Endothelial cell of umbilical vein (primary cell): ENCODE measurements at regions not wholly inside any gene's neighbourhood (a gene's known extent, or its start where the extent isn't known, plus 50 kb on each side); places are given as distances from the start of the nearest gene placed in this dataset.

Experiments used
- BruUV-seq: library from RNA; stranded (reverse); fragments of 400-500 nt; replicated peaks from 2 replicates; lab custom pipeline; 2021; lab: Mats Ljungman, UMichigan
- CTCF ChIA-PET: fragments of 300-600, 350-600 bp; sonication (Branson Sonifier 250); formaldehyde crosslinking; loops from one replicate; lab custom pipeline; 2021; ENCODE audit warnings: antibody characterized with exemption, inconsistent platforms; lab: Charles Lee
- POLR2A ChIA-PET: fragments of 300-600, 350-600 bp; sonication (Branson Sonifier 250); formaldehyde crosslinking; loops from one replicate; lab custom pipeline; 2021; ENCODE audit warnings: antibody characterized with exemption, inconsistent platforms; lab: Charles Lee
- DNase-seq: peaks from one replicate; pipeline ENCODE4 v3.0.0-alpha.2; 2011; ENCODE audit warnings: low read depth, low spot score
- FAIRE-seq: peaks from 2 replicates; lab custom pipeline; 2011; peaks lifted over from hg19 to GRCh38; lab: Jason Lieb, UNC
- H2AFZ ChIP-seq: 2 replicates; pipeline ENCODE4 v1.6.0; 2012; ENCODE audit warnings: low read depth, low read length, control low read depth, inconsistent platforms
- H3K27ac ChIP-seq: 2 replicates; pipeline ENCODE4 v1.5.1; 2011; ENCODE audit warnings: low read depth, mild to moderate bottlenecking, control low read depth, low read length, moderate library complexity; ENCODE audit not compliant: insufficient read depth
- H3K27me3 ChIP-seq, 2 experiments: 2 replicates each; pipeline versions ENCODE4 v1.6.0 to v1.6.1; 2011; ENCODE audit warnings: low read length in 2 of 2, mixed read lengths in 1 of 2; ENCODE audit not compliant: control insufficient read depth in 2 of 2, insufficient read depth in 2 of 2
- H3K36me3 ChIP-seq, 2 experiments: 2 replicates in 1 of 2; 3 replicates in 1 of 2; pipeline ENCODE4 v1.5.1; 2011; ENCODE audit warnings: low read length in 2 of 2, mild to moderate bottlenecking in 1 of 2, moderate library complexity in 1 of 2; ENCODE audit not compliant: control insufficient read depth in 2 of 2, insufficient read depth in 2 of 2; ENCODE audit errors: extremely low read depth in 1 of 2
- H3K4me1 ChIP-seq: 3 replicates; pipeline ENCODE4 v1.5.1; 2011; ENCODE audit warnings: mild to moderate bottlenecking, low read length; ENCODE audit not compliant: control insufficient read depth, insufficient read depth; ENCODE audit errors: extremely low read depth
- H3K4me2 ChIP-seq: 2 replicates; pipeline ENCODE4 v1.6.1; 2011; ENCODE audit warnings: low read length, control low read depth, mixed read lengths; ENCODE audit not compliant: insufficient read depth
- H3K4me3 ChIP-seq, 3 experiments: fragments of 200-600 bp in 1 of 3; sonication (generic), shearing (Covaris generic) in 1 of 3; replicated peaks in 1 of 3; 2 replicates each; pipeline ENCODE4 v1.5.1; 2011 to 2016; ENCODE audit warnings: control low read depth in 3 of 3, low read length in 3 of 3, mild to moderate bottlenecking in 2 of 3, inconsistent platforms in 1 of 3, low read depth in 1 of 3, moderate library complexity in 1 of 3; ENCODE audit not compliant: insufficient read depth in 1 of 3
- H3K79me2 ChIP-seq: 2 replicates; pipeline ENCODE4 v1.6.0; 2012; ENCODE audit warnings: low read length, inconsistent platforms; ENCODE audit not compliant: control insufficient read depth, insufficient read depth
- H3K9ac ChIP-seq: replicated peaks from 2 replicates; pipeline ENCODE3; 2011; ENCODE audit warnings: low read length, control low read depth; ENCODE audit not compliant: insufficient read depth; ENCODE audit errors: extremely low read depth
- H3K9me1 ChIP-seq: replicated peaks from 3 replicates; pipeline ENCODE4 v1.6.0; 2011; ENCODE audit warnings: mild to moderate bottlenecking, low read length; ENCODE audit not compliant: control insufficient read depth, insufficient read depth; ENCODE audit errors: extremely low read depth
- H3K9me3 ChIP-seq: replicated peaks from 2 replicates; pipeline ENCODE4 v1.5.1; 2012; ENCODE audit warnings: low read length, inconsistent platforms; ENCODE audit not compliant: control insufficient read depth, insufficient read depth
- H4K20me1 ChIP-seq: replicated peaks from 2 replicates; pipeline ENCODE3; 2011; ENCODE audit warnings: mild to moderate bottlenecking, low read length; ENCODE audit not compliant: control insufficient read depth, insufficient read depth; ENCODE audit errors: extremely low read depth
- EZH2 ChIP-seq: IDR thresholded peaks from 2 replicates; pipeline ENCODE4 v1.6.1; 2012; ENCODE audit warnings: borderline replicate concordance, low read depth, mild to moderate bottlenecking, moderate library complexity, low read length, inconsistent platforms; ENCODE audit not compliant: severe bottlenecking
- FOS ChIP-seq: IDR thresholded peaks from 2 replicates; pipeline ENCODE4 v1.6.1; 2011; ENCODE audit warnings: mild to moderate bottlenecking, low read length, moderate library complexity, borderline replicate concordance; ENCODE audit not compliant: insufficient read depth
- GATA2 ChIP-seq: IDR thresholded peaks from 2 replicates; pipeline ENCODE4 v1.7.0; 2011; ENCODE audit warnings: low read depth, mild to moderate bottlenecking, moderate library complexity, mixed read lengths, low read length; ENCODE audit not compliant: insufficient read length, insufficient read depth
- JUN ChIP-seq: IDR thresholded peaks from 2 replicates; pipeline ENCODE4 v1.6.1; 2011; ENCODE audit warnings: borderline replicate concordance, low read depth; ENCODE audit not compliant: insufficient read length, insufficient read depth
- MYC ChIP-seq: IDR thresholded peaks from one replicate; pipeline ENCODE4 v1.6.1; 2011; ENCODE audit warnings: mild to moderate bottlenecking, low read depth, low read length
- POLR2A ChIP-seq: IDR thresholded peaks from 2 replicates; pipeline ENCODE4 v1.6.1; 2012; ENCODE audit warnings: low read depth, mild to moderate bottlenecking, control low read depth, low read length
- POLR2AphosphoS5 ChIP-seq: IDR thresholded peaks from 2 replicates; pipeline ENCODE4 v1.6.1; 2012; ENCODE audit warnings: low read depth, mild to moderate bottlenecking, control low read depth, low read length, moderate library complexity; ENCODE audit not compliant: insufficient read depth
- dilution Hi-C: fragments of 300-500 bp; cut with MboI; formaldehyde crosslinking; loops from one replicate; pipeline ENCODE4 v1.15.0; 2019; ENCODE audit warnings: low sequenced_read_pairs; ENCODE audit not compliant: extremely low pct_ligation_motif_present
- intact Hi-C: fragments of 100-400 bp; cut with micrococcal nuclease; formaldehyde crosslinking; loops from one replicate; pipeline ENCODE4 v1.10.0; 2022
- TF ChIP-seq, protein P1 (sequence below), 2 donors: IDR thresholded peaks; 1 replicate in 1 of 2; 2 replicates in 1 of 2; pipeline ENCODE4 v1.5.1; 2011; ENCODE audit warnings: low read length in 2 of 2, mild to moderate bottlenecking in 2 of 2, moderate library complexity in 2 of 2, control low read depth in 1 of 2, inconsistent platforms in 1 of 2, low read depth in 1 of 2; ENCODE audit not compliant: insufficient read depth in 1 of 2; ENCODE audit errors: extremely low read depth in 1 of 2
- TF ChIP-seq, protein P2 (sequence below): IDR thresholded peaks from 2 replicates; pipeline ENCODE4 v1.6.1; 2011; ENCODE audit not compliant: insufficient read depth, insufficient read length

DNA sequence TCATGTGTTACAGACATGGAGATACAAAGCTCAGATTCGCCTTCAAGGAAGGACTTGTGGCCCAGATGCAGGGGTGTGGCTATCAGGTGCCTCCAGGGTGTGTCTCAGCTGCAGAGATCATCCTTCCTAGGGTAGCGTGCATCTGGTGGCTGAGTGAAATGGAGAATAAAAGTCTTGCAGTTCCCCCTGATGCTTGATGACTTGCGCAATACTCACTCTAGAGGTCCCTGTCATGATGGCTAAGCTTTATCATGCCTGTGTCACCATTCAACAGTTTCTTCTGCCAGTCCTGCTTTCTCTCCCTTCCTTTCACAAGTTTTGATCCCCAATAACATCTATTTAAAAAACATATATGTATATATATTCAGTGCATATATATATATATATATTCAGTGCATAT is 228.1 kb downstream of the PAX1 start:
- H3K4me1 ChIP-seq, result no peaks in the 10 kb centered on the region
- H3K27me3 ChIP-seq, result no peaks in the 10 kb centered on the region
- no peaks in the 10 kb centered on the region for H3K9me1 ChIP-seq
- no peak overlapping the region for H3K4me2 ChIP-seq
- no peak overlapping the region for H2AFZ ChIP-seq
- DNase-seq (no peak), FAIRE-seq (no peak)
- intact Hi-C loops (no loop called here), dilution Hi-C loops (no loop called here)
- no peak overlapping the region for H3K9ac ChIP-seq
- ChIA-PET CTCF (no interaction called here), POLR2A (no interaction called here)
- H3K79me2 ChIP-seq, result no peaks in the 10 kb centered on the region
- no peaks in the 10 kb centered on the region for H3K36me3 ChIP-seq
- no peaks in the 10 kb centered on the region for H4K20me1 ChIP-seq
- no peak overlapping the region for H3K4me3 ChIP-seq
- TF ChIP-seq MYC (no peak), EZH2 (no peak), JUN (no peak), FOS (no peak), POLR2A (no peak), POLR2AphosphoS5 (no peak), GATA2 (no peak)
- TF ChIP-seq, protein P1, sequence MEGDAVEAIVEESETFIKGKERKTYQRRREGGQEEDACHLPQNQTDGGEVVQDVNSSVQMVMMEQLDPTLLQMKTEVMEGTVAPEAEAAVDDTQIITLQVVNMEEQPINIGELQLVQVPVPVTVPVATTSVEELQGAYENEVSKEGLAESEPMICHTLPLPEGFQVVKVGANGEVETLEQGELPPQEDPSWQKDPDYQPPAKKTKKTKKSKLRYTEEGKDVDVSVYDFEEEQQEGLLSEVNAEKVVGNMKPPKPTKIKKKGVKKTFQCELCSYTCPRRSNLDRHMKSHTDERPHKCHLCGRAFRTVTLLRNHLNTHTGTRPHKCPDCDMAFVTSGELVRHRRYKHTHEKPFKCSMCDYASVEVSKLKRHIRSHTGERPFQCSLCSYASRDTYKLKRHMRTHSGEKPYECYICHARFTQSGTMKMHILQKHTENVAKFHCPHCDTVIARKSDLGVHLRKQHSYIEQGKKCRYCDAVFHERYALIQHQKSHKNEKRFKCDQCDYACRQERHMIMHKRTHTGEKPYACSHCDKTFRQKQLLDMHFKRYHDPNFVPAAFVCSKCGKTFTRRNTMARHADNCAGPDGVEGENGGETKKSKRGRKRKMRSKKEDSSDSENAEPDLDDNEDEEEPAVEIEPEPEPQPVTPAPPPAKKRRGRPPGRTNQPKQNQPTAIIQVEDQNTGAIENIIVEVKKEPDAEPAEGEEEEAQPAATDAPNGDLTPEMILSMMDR (IDR thresholded peaks at IDR 0.05; ENCODE audit: extremely low read depth in 1 of 2, insufficient read depth in 1 of 2, low read depth in 1 of 2, low read length in 2 of 2), result no peak
- TF ChIP-seq, protein P2, sequence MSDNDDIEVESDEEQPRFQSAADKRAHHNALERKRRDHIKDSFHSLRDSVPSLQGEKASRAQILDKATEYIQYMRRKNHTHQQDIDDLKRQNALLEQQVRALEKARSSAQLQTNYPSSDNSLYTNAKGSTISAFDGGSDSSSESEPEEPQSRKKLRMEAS, result no peak
- BruUV-seq, result no TSS peak
- H3K27ac ChIP-seq, result no peak overlapping the region
- H3K9me3 ChIP-seq, result peaks cover 8% of the 10 kb centered on the region
